ENCODE measurements at regions not wholly inside any gene's neighbourhood (a gene's known extent, or its start where the extent isn't known, plus 50 kb on each side); places are given as distances from the start of the nearest gene placed in this dataset.

DNA sequence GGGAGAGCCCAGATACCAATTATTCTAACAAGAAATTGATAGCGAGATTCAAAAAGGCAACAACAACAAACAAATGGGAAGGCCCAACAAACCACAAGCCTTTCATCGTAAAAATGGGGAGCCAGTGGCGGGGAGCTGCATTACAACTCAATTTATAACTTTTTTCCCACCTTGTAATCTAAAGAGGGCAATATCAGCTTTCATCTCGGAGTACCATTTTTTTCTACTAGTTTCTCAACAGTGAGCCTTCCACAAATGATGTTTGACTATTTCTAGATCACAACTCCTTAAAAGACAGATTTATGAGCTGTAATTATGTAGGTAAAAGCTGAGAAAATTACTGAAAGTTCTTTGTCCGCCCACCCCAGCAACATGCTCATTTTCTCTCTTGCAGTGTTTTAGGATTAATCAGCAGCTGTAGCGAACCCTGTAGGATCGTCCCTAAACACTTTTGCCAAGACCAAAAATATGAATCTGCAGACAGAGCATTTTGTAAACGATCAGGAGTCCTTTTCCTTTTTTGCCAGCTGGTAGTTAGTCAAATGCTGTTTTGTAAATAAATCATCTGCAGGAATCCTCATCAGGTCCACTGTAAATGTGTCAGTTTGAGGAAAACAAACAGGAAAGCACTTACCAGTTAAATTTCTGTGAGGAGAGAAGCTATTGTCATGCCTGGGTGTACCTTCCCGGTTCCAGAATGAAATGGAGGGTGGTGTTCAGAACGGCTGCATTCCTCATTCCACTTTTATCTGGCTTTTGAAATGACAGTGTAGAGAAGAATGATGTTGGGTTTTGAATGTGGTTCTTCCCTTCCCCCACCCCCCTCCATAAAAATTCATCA is 53.2 kb downstream of the EEF1B2 start:
- DNase-seq (ENCODE audit: low spot score) = peak; percentile 52

DNA sequence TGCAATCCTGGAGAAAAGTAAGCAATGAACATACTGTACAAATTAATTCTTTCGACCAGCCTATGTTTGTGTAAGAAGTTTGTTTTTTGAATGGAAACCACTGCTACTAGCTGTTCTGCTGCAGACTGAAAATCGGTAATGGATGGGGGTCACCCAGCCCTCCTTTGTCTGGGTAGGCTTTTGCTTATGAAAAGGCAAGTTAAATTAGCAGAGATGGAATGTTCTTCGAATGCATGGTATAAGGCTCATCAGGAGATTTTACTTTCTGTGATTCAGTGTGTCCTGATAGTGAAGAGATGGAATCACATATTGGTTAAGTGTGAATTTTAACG is 53.8 kb downstream of the EEF1B2 start:
- DNase-seq (ENCODE audit: low spot score) = no peak

DNA sequence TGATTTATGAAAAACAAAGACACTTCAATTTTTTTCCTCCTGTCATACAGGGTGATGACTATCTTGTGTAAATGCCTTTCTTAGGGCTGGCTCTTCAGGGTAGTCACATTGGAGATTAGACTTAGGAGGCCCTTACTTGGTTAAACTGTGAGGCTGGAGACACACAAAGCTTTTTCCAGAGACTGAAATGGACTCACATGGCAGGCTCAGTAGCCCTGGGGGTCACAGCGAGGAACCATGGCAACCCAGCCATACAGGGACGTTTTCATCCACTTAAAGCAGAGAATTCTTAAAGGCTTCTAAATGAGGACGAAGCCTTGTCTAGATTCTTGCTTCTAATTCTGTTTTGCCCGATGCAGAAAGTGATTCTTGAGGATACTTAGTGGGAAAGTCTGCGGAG is 57.3 kb upstream of the ZDBF2 start:
- DNase-seq (ENCODE audit: low spot score) = no peak

DNA sequence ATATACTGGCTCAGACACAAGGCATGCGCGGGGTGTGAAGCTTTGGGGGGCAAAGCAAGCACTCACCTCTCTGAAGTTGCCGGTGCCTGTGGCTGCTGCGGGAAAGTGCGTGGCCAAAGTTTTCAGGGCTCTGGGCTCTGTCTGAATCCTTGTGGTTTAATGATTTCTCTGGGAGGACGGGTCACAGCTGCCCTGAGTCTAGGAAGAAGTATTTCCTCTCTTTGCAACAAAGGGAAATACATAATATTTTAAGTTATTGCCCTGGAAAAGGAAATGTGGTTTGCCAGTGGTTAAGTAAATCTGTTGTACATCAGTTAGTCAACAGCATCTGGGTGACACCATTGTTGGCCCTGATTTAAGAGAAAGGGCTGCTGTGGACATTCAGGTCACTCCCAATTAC is 56.7 kb upstream of the ZDBF2 start:
- DNase-seq (ENCODE audit: low spot score) = no peak

DNA sequence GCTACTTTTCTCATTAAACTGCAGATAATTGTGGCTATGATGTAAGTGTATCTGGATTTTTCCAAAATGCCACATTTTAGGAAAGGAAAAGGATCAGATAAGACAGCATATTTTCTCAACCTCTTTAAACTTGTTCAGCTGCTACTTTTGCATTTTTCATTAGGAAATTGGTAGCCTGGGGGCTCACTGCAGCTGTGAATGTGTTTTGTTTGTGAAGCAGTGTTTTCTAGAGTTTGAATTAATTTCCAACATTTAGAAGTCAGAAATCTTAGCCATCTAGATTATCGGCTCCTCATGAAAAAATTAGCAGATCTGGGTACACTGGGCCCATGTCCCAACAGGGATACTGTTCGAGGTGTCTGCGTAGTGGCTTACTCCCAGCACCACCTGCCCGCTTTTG is 56.3 kb upstream of the ZDBF2 start:
- no peak for DNase-seq (ENCODE audit: low spot score)

DNA sequence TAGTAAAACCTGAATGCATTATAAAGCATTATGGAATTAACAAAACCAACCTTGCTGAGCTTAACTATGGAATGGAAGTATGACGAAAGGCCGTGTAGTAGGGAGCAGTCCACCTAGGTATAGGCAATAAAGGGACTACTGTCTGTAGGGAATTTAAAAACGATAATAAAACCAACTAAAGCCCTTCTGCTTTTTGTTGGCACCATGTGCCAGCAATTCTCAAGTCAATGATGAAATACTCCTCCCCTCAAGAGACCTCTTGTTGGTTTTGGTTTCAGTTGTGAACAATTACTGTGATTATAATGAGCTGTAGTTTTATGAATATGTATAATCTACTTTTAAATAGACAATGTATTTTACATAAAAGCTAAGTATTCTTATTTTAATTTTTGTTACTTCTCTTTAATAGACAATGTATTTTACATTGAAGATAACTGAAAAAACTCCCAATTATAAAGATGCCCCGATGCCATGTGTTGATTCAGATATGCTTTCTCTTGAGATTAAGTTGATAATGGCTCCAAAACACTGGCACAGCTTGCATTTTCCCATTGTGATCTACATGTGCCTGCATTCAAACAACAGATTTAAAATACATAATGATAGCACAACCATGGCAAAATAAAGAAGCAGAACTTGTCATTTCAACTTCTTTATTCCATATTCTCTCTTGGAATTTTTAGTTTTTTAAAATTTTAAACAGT is 55.5 kb upstream of the ZDBF2 start:
- no peak for DNase-seq (ENCODE audit: low spot score)

DNA sequence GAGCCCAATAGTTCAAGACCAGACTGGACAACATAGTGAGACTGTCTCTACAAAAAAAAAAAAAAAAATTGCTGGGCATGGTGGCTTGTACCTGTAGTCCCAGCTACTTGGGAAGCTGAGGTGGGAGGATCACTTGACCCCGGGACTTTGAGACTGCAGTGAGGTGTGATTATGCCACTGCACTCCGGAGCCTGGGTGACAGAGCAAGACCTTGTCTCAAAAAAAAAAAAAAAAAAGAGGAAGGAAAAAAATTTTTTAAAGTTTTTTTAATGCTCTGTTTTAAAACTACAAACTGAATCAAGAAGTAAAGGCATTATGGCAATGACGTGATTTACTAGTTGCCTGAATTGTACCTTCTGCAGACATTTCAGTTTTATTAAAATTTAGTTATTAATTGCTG is 54.5 kb upstream of the ZDBF2 start:
- no peak for DNase-seq (ENCODE audit: low spot score)

DNA sequence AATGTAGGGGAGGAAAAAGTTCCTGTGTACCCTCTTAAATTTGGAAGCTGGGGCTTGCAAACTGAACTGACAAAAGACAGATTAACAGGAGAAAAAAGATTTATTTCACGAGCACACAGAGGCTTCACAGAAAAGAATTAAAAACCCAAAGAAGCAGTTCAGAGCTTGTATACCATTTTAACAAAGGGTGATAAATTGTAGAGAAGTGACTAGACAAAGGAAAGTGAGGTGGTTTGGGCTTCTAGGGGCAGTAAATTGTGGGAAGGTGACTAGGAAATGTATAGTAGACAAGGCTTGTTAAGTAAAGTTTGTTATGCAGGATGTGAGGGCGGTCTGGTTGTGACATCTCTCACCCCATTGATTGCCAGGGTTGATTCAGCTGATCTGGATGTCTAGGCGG is 53.5 kb upstream of the ZDBF2 start:
- DNase-seq (ENCODE audit: low spot score) = no peak

Measured in hepatic stellate cell (primary cell).